ENCODE measurements at regions not wholly inside any gene's neighbourhood (a gene's known extent, or its start where the extent isn't known, plus 50 kb on each side); places are given as distances from the start of the nearest gene placed in this dataset.

DNA sequence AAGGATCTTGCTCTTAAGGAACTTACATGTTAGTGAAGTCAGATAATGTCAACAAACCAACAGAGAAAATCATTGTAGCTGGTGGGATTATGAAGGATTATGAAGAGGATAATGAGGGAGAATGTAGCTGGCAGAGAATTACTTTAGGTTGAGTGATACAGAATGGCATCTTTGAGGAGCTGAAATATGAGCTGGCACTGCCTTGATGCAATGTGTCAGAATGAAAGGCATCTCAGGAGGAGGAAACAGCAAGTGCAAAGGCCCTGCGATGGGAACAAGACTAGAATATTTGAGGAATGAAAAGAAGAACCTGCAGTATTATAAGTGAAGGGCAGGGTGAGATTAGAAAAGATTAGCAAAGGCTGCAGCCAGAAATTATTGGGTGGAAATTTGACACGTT, 237.2 kb upstream of the ADAMTS9 start:
- Histone ChIP-seq H2AK5ac (ENCODE audit: low read length, severe bottlenecking) (no peak overlapping the region), H2BK15ac (ENCODE audit: low read depth, poor library complexity, severe bottlenecking) (no peak overlapping the region), H2BK12ac (ENCODE audit: low read length in 2 of 2) (no peak overlapping the region), H2BK5ac (ENCODE audit: low read depth, low read length, poor library complexity, severe bottlenecking) (no peak overlapping the region), H3K36me3 (ENCODE audit: control insufficient read depth in 1 of 2, insufficient read depth in 2 of 2, low read depth in 1 of 2, low read length in 2 of 2) (no peaks in the 10 kb centered on the region), H3K4me1 (ENCODE audit: control insufficient read depth, insufficient read depth, low read depth, low read length) (peaks cover 2% of the 10 kb centered on the region), H3K4me3 (ENCODE audit: insufficient read depth in 1 of 2, low read depth in 1 of 2, low read length in 2 of 2) (no peak overlapping the region), H3K4me2 (ENCODE audit: low read length, poor library complexity, severe bottlenecking) (no peak overlapping the region), H3K14ac (ENCODE audit: low read length in 2 of 2) (no peak overlapping the region), H3K79me1 (replicated peaks; ENCODE audit: low read length, poor library complexity, severe bottlenecking) (no peaks in the 10 kb centered on the region), H3K4ac (ENCODE audit: low read depth in 1 of 2, low read length in 2 of 2) (no peak overlapping the region), H3K27ac (ENCODE audit: low read length, poor library complexity, severe bottlenecking) (no peak overlapping the region), H3K9me3 (ENCODE audit: control insufficient read depth, low read length) (no peaks in the 10 kb centered on the region), H2AFZ (ENCODE audit: low read depth, low read length) (no peak overlapping the region), H3K23ac (ENCODE audit: low read length in 2 of 2) (no peak overlapping the region), H4K91ac (ENCODE audit: low read length) (no peak overlapping the region), H3K27me3 (ENCODE audit: control insufficient read depth in 1 of 2, insufficient read depth in 1 of 2, low read length in 2 of 2) (no peaks in the 10 kb centered on the region), H3K9ac (ENCODE audit: low read length) (no peak overlapping the region), H4K8ac (ENCODE audit: low read length) (no peak overlapping the region), H2BK120ac (ENCODE audit: low read depth, low read length) (no peak overlapping the region), H3K18ac (ENCODE audit: low read depth in 1 of 2, low read length in 2 of 2) (no peak overlapping the region)
- no peak for DNase-seq
- WGBS, result 97% methylated on average over 2 of the region's 2 CpGs

GRCh38 chr3:64922213-64922612, 234.4 kb upstream of the ADAMTS9 start:
- Histone ChIP-seq H2AFZ (ENCODE audit: low read depth, low read length) (no peak overlapping the region), H3K27ac (ENCODE audit: low read length, poor library complexity, severe bottlenecking) (no peak overlapping the region), H2AK5ac (ENCODE audit: low read length, severe bottlenecking) (no peak overlapping the region), H3K14ac (ENCODE audit: low read length in 2 of 2) (no peak overlapping the region), H4K8ac (ENCODE audit: low read length) (no peak overlapping the region), H2BK120ac (ENCODE audit: low read depth, low read length) (no peak overlapping the region), H3K4me3 (ENCODE audit: insufficient read depth in 1 of 2, low read depth in 1 of 2, low read length in 2 of 2) (no peak overlapping the region), H3K4me2 (ENCODE audit: low read length, poor library complexity, severe bottlenecking) (no peak overlapping the region), H3K4me1 (ENCODE audit: control insufficient read depth, insufficient read depth, low read depth, low read length) (peaks cover 2% of the 10 kb centered on the region), H4K91ac (ENCODE audit: low read length) (no peak overlapping the region), H3K9me3 (ENCODE audit: control insufficient read depth, low read length) (no peaks in the 10 kb centered on the region), H2BK15ac (ENCODE audit: low read depth, poor library complexity, severe bottlenecking) (no peak overlapping the region), H3K4ac (ENCODE audit: low read depth in 1 of 2, low read length in 2 of 2) (no peak overlapping the region), H3K36me3 (ENCODE audit: control insufficient read depth in 1 of 2, insufficient read depth in 2 of 2, low read depth in 1 of 2, low read length in 2 of 2) (no peaks in the 10 kb centered on the region), H3K23ac (ENCODE audit: low read length in 2 of 2) (no peak overlapping the region), H3K18ac (ENCODE audit: low read depth in 1 of 2, low read length in 2 of 2) (no peak overlapping the region), H2BK12ac (ENCODE audit: low read length in 2 of 2) (no peak overlapping the region), H2BK5ac (ENCODE audit: low read depth, low read length, poor library complexity, severe bottlenecking) (no peak overlapping the region), H3K27me3 (ENCODE audit: control insufficient read depth in 1 of 2, insufficient read depth in 1 of 2, low read length in 2 of 2) (no peaks in the 10 kb centered on the region), H3K9ac (ENCODE audit: low read length) (no peak overlapping the region), H3K79me1 (replicated peaks; ENCODE audit: low read length, poor library complexity, severe bottlenecking) (no peaks in the 10 kb centered on the region)
- DNase-seq, result no peak
- no CpG with 5 or more reads among the region's 2 CpGs for WGBS

DNA sequence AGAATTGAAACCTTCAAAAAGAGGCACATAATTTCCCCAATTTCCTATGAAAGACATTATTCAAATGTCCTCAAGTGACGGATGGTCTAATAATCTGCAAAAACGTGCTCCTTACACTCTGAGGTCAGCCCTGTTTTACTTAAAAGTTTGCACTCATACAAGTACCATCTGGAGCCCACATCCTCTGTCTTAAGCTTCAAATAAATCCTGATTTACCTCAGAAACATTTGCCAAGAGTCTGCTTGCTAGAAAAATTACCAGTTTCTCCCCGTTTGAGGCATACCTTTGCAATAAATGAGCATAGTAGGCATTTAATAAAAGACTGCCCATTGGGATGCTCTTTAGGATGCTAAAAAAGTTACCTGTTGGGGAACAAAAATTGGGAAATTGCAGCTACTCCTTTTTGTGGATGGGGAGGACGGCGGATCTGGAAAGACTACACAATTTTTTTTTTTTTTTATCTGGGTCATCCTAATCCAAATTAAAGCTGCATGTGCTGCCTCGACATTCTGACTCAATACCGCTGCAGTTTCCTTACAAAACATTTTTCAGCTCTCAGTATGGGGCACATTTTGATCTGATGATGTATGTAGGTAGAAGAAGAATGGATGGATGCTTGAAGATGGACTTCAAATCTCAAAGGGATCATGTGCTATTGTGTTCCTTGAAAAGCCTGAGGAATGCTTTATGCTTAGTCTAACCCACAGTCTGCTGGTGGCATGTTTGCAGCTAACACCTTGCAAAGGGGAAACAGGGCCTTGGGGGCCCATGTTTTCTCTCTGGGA, 233.7 kb upstream of the ADAMTS9 start:
- Histone ChIP-seq H3K4me3 (ENCODE audit: insufficient read depth in 1 of 2, low read depth in 1 of 2, low read length in 2 of 2) (no peak overlapping the region), H3K18ac (ENCODE audit: low read depth in 1 of 2, low read length in 2 of 2) (no peak overlapping the region), H2BK12ac (ENCODE audit: low read length in 2 of 2) (no peak overlapping the region), H2BK15ac (ENCODE audit: low read depth, poor library complexity, severe bottlenecking) (no peak overlapping the region), H4K8ac (ENCODE audit: low read length) (no peak overlapping the region), H3K23ac (ENCODE audit: low read length in 2 of 2) (no peak overlapping the region), H3K9me3 (ENCODE audit: control insufficient read depth, low read length) (no peaks in the 10 kb centered on the region), H3K4me2 (ENCODE audit: low read length, poor library complexity, severe bottlenecking) (no peak overlapping the region), H3K27me3 (ENCODE audit: control insufficient read depth in 1 of 2, insufficient read depth in 1 of 2, low read length in 2 of 2) (no peaks in the 10 kb centered on the region), H4K91ac (ENCODE audit: low read length) (no peak overlapping the region), H3K4me1 (ENCODE audit: control insufficient read depth, insufficient read depth, low read depth, low read length) (peaks cover 2% of the 10 kb centered on the region), H2AK5ac (ENCODE audit: low read length, severe bottlenecking) (no peak overlapping the region), H3K4ac (ENCODE audit: low read depth in 1 of 2, low read length in 2 of 2) (no peak overlapping the region), H3K79me1 (replicated peaks; ENCODE audit: low read length, poor library complexity, severe bottlenecking) (no peaks in the 10 kb centered on the region), H2AFZ (ENCODE audit: low read depth, low read length) (no peak overlapping the region), H3K14ac (ENCODE audit: low read length in 2 of 2) (no peak overlapping the region), H3K36me3 (ENCODE audit: control insufficient read depth in 1 of 2, insufficient read depth in 2 of 2, low read depth in 1 of 2, low read length in 2 of 2) (no peaks in the 10 kb centered on the region), H3K27ac (ENCODE audit: low read length, poor library complexity, severe bottlenecking) (no peak overlapping the region), H2BK5ac (ENCODE audit: low read depth, low read length, poor library complexity, severe bottlenecking) (no peak overlapping the region), H2BK120ac (ENCODE audit: low read depth, low read length) (no peak overlapping the region), H3K9ac (ENCODE audit: low read length) (no peak overlapping the region)
- 73% methylated on average over 6 of the region's 7 CpGs for WGBS
- DNase-seq, result no peak

GRCh38 chr3:64919934-64920333, 232.1 kb upstream of the ADAMTS9 start:
- H2BK15ac ChIP-seq (ENCODE audit: low read depth, poor library complexity, severe bottlenecking), result no peak overlapping the region
- H4K8ac ChIP-seq (ENCODE audit: low read length), result no peak overlapping the region
- WGBS, result 100% methylated on average over 1 of the region's 1 CpG
- H2BK120ac ChIP-seq (ENCODE audit: low read depth, low read length), result no peak overlapping the region
- H3K36me3 ChIP-seq (ENCODE audit: control insufficient read depth in 1 of 2, insufficient read depth in 2 of 2, low read depth in 1 of 2, low read length in 2 of 2), result no peaks in the 10 kb centered on the region
- H3K27me3 ChIP-seq (ENCODE audit: control insufficient read depth in 1 of 2, insufficient read depth in 1 of 2, low read length in 2 of 2), result no peaks in the 10 kb centered on the region
- no peak overlapping the region for H2BK5ac ChIP-seq (ENCODE audit: low read depth, low read length, poor library complexity, severe bottlenecking)
- H2BK12ac ChIP-seq (ENCODE audit: low read length in 2 of 2), result no peak overlapping the region
- H3K9ac ChIP-seq (ENCODE audit: low read length), result no peak overlapping the region
- peaks cover 2% of the 10 kb centered on the region for H3K4me1 ChIP-seq (ENCODE audit: control insufficient read depth, insufficient read depth, low read depth, low read length)
- H3K4me2 ChIP-seq (ENCODE audit: low read length, poor library complexity, severe bottlenecking), result no peak overlapping the region
- no peak overlapping the region for H2AK5ac ChIP-seq (ENCODE audit: low read length, severe bottlenecking)
- H3K14ac ChIP-seq (ENCODE audit: low read length in 2 of 2), result no peak overlapping the region
- H3K9me3 ChIP-seq (ENCODE audit: control insufficient read depth, low read length), result no peaks in the 10 kb centered on the region
- no peak overlapping the region for H3K18ac ChIP-seq (ENCODE audit: low read depth in 1 of 2, low read length in 2 of 2)
- DNase-seq, result no peak
- H3K4ac ChIP-seq (ENCODE audit: low read depth in 1 of 2, low read length in 2 of 2), result no peak overlapping the region
- no peak overlapping the region for H2AFZ ChIP-seq (ENCODE audit: low read depth, low read length)
- H3K23ac ChIP-seq (ENCODE audit: low read length in 2 of 2), result no peak overlapping the region
- no peak overlapping the region for H4K91ac ChIP-seq (ENCODE audit: low read length)
- H3K27ac ChIP-seq (ENCODE audit: low read length, poor library complexity, severe bottlenecking), result no peak overlapping the region
- no peak overlapping the region for H3K4me3 ChIP-seq (ENCODE audit: insufficient read depth in 1 of 2, low read depth in 1 of 2, low read length in 2 of 2)
- no peaks in the 10 kb centered on the region for H3K79me1 ChIP-seq (replicated peaks; ENCODE audit: low read length, poor library complexity, severe bottlenecking)
